GM12873 (cell line): ENCODE measurements at regions not wholly inside any gene's neighbourhood (a gene's known extent, or its start where the extent isn't known, plus 50 kb on each side); places are given as distances from the start of the nearest gene placed in this dataset.

Experiments used
- TF ChIP-seq, protein P1 (sequence below): IDR thresholded peaks from 2 replicates; pipeline ENCODE4 v1.5.1; 2012; ENCODE audit warnings: low read depth, mild to moderate bottlenecking, moderate library complexity, low read length, control low read depth; ENCODE audit not compliant: insufficient read depth; ENCODE audit errors: missing control alignments

DNA sequence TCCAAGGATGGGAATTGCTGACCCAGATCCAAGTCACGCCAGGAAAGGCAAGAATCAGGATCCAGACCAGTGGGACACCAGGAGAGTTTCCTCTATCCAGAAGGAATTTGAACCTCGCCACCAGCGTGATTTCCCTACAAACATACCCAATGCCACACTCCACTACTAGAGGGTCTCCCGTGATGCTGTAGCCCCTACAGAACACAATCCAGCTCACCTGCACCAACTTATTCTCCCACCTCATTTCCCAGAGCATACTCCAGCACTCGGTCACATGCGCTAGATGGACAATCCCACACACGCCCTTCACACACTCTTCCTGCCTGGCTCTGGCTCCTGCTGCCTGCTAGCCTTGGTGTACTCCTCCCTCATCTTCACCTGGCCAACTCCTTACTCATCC is 142.1 kb upstream of the PDE1C start:
- TF ChIP-seq, protein P1, sequence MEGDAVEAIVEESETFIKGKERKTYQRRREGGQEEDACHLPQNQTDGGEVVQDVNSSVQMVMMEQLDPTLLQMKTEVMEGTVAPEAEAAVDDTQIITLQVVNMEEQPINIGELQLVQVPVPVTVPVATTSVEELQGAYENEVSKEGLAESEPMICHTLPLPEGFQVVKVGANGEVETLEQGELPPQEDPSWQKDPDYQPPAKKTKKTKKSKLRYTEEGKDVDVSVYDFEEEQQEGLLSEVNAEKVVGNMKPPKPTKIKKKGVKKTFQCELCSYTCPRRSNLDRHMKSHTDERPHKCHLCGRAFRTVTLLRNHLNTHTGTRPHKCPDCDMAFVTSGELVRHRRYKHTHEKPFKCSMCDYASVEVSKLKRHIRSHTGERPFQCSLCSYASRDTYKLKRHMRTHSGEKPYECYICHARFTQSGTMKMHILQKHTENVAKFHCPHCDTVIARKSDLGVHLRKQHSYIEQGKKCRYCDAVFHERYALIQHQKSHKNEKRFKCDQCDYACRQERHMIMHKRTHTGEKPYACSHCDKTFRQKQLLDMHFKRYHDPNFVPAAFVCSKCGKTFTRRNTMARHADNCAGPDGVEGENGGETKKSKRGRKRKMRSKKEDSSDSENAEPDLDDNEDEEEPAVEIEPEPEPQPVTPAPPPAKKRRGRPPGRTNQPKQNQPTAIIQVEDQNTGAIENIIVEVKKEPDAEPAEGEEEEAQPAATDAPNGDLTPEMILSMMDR, result no peak

DNA sequence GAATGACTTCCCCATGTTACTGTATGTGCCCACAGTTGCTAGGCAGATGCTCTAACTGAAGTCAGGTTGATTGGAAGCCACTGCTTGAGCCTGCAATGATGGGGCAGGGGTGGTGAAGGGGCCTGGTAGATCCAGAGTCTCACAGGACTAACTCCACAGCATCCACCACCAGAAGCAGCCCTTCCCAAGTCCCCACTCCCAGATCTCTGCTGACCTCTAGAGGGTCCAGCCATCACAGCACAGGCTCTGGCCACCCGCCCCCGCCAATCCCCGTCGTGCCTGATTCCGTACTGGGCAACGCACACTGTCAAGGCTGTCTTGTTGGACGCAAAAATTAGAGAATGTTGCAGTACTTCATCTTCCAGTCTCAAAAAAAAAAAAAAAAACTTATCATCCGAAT is 136.8 kb upstream of the PDE1C start:
- TF ChIP-seq, protein P1, result peak; percentile 23

DNA sequence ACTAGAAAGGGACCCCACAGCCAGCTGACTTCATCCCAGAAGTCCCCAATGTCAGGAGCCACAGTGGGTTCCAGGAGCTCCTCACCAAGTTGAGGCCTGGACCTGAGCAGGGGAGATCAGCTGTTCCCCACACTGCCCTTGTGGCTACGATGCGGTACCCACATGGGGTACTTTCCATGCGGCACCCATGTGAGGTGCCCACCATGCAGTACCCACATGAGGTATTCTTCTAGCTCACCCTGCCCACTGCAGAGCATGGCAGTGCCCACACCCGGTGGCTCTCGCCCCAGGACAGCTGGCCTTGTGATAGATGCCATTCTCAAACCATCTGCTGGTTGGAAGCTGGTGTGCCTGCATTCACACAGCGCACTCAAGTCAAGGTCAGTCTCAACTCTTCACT is 136.3 kb upstream of the PDE1C start:
- TF ChIP-seq, protein P1, result no peak

DNA sequence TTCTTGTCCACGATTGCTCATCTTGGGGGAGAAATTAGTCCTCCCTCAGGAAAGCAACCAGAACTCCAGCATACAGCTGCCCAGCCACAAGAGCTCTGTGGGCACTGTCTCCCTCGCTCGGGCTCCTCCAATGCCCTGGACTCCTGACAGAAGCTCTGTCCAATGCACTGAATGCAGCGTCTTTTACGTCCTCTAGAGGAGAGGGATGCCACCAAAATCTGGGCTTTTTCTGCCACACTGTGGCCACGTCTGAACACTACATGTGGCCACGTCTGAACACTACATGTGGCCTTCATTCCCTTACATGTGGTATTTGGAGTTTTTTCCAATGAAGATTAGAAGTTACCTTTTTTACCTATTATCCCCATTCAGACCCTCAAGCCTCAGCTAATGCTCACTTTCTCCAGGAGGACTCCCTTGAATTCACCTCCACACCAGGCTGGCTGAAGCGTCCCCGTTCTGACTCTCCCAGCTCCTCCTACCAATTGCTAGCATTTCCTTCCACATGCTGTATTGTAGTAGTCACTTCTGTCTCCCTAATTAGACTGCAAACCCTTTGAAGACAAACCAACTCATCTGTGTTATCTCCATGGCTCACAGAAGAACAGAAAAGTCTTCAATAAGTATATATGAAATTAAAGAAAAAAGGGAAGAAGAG is 134.3 kb upstream of the PDE1C start:
- TF ChIP-seq, protein P1, result peak; percentile 71

DNA sequence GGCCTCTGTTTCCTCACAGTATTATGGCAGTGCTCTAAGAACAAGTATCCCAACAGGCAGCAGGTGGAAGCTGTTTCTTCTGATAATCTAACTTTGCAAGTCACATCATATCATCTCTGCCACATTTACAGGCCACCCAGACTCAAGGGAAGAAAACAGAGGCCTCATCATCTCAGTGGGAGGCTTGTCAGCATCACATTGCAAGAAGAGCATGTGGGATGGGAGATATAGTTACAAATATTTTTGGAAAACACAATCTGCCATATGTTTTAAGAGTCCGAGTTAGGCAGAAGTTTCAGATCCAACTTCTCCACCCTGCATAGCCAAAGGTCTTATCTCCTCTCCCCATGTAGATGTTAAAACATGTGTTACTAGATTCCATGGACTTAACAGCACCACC is 130.4 kb upstream of the PDE1C start:
- TF ChIP-seq, protein P1, result no peak

DNA sequence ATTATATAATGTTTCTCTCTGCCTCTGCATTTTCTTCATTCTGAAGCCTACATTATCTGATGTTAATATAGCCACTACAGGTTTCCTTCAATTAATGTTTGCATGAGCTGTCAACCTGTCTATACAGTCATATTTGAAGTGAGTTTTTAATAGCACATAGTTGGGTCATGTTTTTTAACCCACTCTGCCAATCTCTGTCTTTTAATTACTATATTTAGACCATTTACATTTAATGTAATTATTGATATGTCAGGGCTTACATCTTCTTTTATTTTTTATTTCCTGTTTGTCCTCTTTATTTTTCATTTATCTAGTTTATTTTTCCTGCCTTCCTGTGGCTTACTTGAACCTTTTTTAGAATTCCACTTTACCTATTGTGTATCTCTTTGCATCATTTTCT is 124.3 kb upstream of the PDE1C start:
- TF ChIP-seq, protein P1, result no peak

DNA sequence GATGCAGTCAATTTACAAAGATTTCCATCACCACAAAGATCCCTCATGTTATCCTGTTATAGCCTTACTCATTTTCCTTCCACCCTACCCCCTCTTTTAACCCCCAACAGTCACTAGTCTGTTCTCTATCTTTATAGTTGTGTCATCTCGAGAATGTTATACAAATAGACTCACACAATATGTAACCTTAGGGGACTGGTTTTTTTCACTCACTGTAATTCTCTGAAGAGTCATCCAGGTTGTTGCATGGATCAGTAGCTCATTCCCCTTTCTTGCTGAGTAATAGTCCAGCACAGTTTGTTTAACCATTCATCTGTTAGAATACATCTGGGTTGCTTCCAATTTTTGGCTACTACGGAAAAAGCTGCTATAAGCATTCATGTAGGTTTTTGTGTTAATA is 121.1 kb upstream of the PDE1C start:
- TF ChIP-seq, protein P1, result no peak
